Glutamatergic neuron (in vitro differentiated cells): ENCODE measurements at regions not wholly inside any gene's neighbourhood (a gene's known extent, or its start where the extent isn't known, plus 50 kb on each side); places are given as distances from the start of the nearest gene placed in this dataset.

Experiments used
- DNase-seq: peaks from one replicate; pipeline ENCODE4 v3.0.0; 2022
- H3K27ac Mint-ChIP-seq: one replicate; pipeline ENCODE4 v1.8.0; 2020; ENCODE audit warnings: mild to moderate bottlenecking, mixed read lengths, inconsistent platforms; ENCODE audit not compliant: unreplicated experiment
- H3K27me3 Mint-ChIP-seq: one replicate; pipeline ENCODE4 v1.8.0; 2020; ENCODE audit warnings: mild to moderate bottlenecking, moderate library complexity, mixed read lengths, inconsistent platforms; ENCODE audit not compliant: unreplicated experiment
- H3K36me3 Mint-ChIP-seq: one replicate; pipeline ENCODE4 v1.8.0; 2020; ENCODE audit warnings: mild to moderate bottlenecking, mixed read lengths, inconsistent platforms; ENCODE audit not compliant: unreplicated experiment
- H3K4me1 Mint-ChIP-seq: one replicate; pipeline ENCODE4 v1.8.0; 2020; ENCODE audit warnings: mild to moderate bottlenecking, low read depth, mixed read lengths, inconsistent platforms; ENCODE audit not compliant: unreplicated experiment
- H3K4me3 Mint-ChIP-seq: one replicate; pipeline ENCODE4 v1.8.0; 2020; ENCODE audit warnings: mild to moderate bottlenecking, mixed read lengths, inconsistent platforms; ENCODE audit not compliant: unreplicated experiment
- H3K9me3 Mint-ChIP-seq: one replicate; pipeline ENCODE4 v1.8.0; 2020; ENCODE audit warnings: mild to moderate bottlenecking, moderate library complexity, mixed read lengths, inconsistent platforms; ENCODE audit not compliant: unreplicated experiment
- CTCF ChIP-seq: fragments of 200-600 bp; sonication (generic); IDR thresholded peaks from one replicate; pipeline ENCODE4 v1.5.0; 2021; ENCODE audit not compliant: partially characterized antibody, unreplicated experiment

DNA sequence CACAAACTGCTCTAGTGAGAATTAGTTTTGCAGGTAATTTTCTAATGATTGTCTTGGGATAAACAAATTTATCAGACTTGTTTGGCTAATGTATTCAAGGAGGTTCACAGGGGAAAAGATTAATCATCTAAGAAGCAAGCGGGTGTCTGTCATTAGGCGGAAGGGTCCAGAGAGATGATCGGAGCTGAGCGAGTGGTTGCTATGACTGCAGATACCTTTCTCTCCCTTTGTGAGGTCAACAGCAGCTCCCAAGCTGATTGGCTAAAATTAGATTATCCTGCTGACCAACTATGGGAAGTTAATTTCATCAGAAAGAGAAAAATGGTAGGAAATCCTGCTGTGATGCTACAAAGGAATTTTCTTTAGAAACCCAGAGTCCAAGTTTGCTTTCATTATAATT, 276.0 kb downstream of the SOX2 start:
- Mint-ChIP-seq H3K36me3 (no peaks in the 10 kb centered on the region), H3K4me3 (no peak overlapping the region), H3K27me3 (no peaks in the 10 kb centered on the region), H3K4me1 (no peaks in the 10 kb centered on the region), H3K9me3 (no peaks in the 10 kb centered on the region), H3K27ac (no peak overlapping the region)
- DNase-seq, result no peak
- no peak for TF ChIP-seq CTCF

DNA sequence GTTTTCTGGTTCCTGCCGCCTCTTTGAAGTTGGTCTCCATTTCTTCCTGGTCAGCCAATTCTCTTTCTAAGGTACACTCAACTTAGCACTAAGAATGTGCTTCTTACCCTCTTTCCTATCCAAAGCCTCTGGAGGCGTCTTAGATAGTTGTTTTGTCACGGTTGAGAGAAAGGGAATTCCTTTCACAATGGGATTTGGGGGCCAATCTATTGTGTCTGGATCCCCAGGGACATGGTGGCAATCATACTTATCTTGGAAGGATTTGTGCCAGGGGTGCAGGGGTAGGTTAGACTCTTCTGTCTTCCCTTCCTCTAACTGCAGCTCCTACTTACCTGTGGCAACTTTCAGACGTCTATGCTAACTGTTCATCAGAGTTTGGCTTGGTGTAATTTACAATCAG, 287.1 kb downstream of the SOX2 start:
- no peaks in the 10 kb centered on the region for H3K27me3 Mint-ChIP-seq
- no peaks in the 10 kb centered on the region for H3K4me1 Mint-ChIP-seq
- H3K27ac Mint-ChIP-seq, result no peak overlapping the region

GRCh38 chr3:181999314-181999713, 287.6 kb downstream of the SOX2 start:
- H3K27ac Mint-ChIP-seq, result no peak overlapping the region
- TF ChIP-seq CTCF, result no peak
- H3K4me1 Mint-ChIP-seq, result no peaks in the 10 kb centered on the region
- H3K36me3 Mint-ChIP-seq, result no peaks in the 10 kb centered on the region
- DNase-seq, result no peak
- no peaks in the 10 kb centered on the region for H3K27me3 Mint-ChIP-seq
- H3K9me3 Mint-ChIP-seq, result no peaks in the 10 kb centered on the region
- no peak overlapping the region for H3K4me3 Mint-ChIP-seq

More for the DNA sequence above, 287.1 kb downstream of the SOX2 start:
- no peak for DNase-seq
- no peak for TF ChIP-seq CTCF
- H3K36me3 Mint-ChIP-seq, result no peaks in the 10 kb centered on the region
- no peak overlapping the region for H3K4me3 Mint-ChIP-seq
- no peaks in the 10 kb centered on the region for H3K9me3 Mint-ChIP-seq

DNA sequence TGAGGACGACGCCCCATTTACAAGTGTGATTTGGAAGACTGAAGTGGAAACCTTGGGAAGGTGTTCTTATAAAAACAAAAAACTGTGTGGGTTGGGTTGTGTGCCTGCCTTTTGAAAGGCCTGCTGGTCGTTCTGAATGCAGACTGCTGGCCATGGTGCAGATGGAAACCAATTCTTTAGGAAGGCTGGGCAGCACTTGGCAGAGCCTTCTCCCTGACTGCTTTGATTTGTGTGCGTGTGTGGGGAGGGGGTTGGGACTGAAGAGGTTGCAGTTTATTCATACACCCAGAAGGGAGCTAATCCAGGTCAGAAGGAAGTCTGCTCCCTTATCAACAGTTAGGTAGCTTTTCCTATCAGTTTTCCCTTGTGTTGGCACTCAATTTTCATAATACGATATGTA, 288.7 kb downstream of the SOX2 start:
- H3K36me3 Mint-ChIP-seq, result no peaks in the 10 kb centered on the region
- DNase-seq, result no peak
- no peak overlapping the region for H3K27ac Mint-ChIP-seq
- TF ChIP-seq CTCF, result no peak
- no peaks in the 10 kb centered on the region for H3K9me3 Mint-ChIP-seq
- H3K27me3 Mint-ChIP-seq, result no peaks in the 10 kb centered on the region
- no peak overlapping the region for H3K4me3 Mint-ChIP-seq
- no peaks in the 10 kb centered on the region for H3K4me1 Mint-ChIP-seq

- no peaks in the 10 kb centered on the region for H3K36me3 Mint-ChIP-seq
- no peak overlapping the region for H3K4me3 Mint-ChIP-seq
- no peak for DNase-seq
- H3K4me1 Mint-ChIP-seq, result no peaks in the 10 kb centered on the region
- no peaks in the 10 kb centered on the region for H3K27me3 Mint-ChIP-seq
- H3K9me3 Mint-ChIP-seq, result no peaks in the 10 kb centered on the region
- no peak overlapping the region for H3K27ac Mint-ChIP-seq
- TF ChIP-seq CTCF, result no peak
Observed at GRCh38 chr3:182005219-182005618, 293.5 kb downstream of the SOX2 start.
